Activated CD4-positive, alpha-beta T cell treated with anti-CD3 and anti-CD28 coated beads, Interleukin-10, Interleukin-2, amounts not matched to agents 100 ng/mL and 50 ng/mL, durations not matched to agents 16 hours and 8 hours (primary cell): ENCODE measurements at regions not wholly inside any gene's neighbourhood (a gene's known extent, or its start where the extent isn't known, plus 50 kb on each side); places are given as distances from the start of the nearest gene placed in this dataset.
"Not testable (repeated sequence)": the region's sequence is repeated elsewhere in the genome, so short reads cannot be mapped to it uniquely, and the experiment has no call there.

Source experiments
- DNase-seq: peaks from one replicate; pipeline ENCODE4 v3.0.0-alpha.2; 2020

GRCh38 chr10:11663763-11664555 lies 52.5 kb upstream of the USP6NL start:
- no peak for DNase-seq

- DNase-seq, result not testable (repeated sequence)
Observed at GRCh38 chr10:11663126-11663515, 51.7 kb upstream of the USP6NL start.

GRCh38 chr10:11661441-11661840 lies 50.0 kb upstream of the USP6NL start:
- DNase-seq, result no peak
